HG02588 (cell line): ENCODE measurements at regions not wholly inside any gene's neighbourhood (a gene's known extent, or its start where the extent isn't known, plus 50 kb on each side); places are given as distances from the start of the nearest gene placed in this dataset.

ENCODE experiments used
- ATAC-seq: cut with Tn5 transposase; IDR thresholded peaks from one replicate; pipeline ENCODE4 v1.9.1; 2021; ENCODE audit warnings: mild to moderate bottlenecking, moderate library complexity; ENCODE audit not compliant: unreplicated experiment

GRCh38 chr5:171600741-171601265 lies 181.4 kb downstream of the FGF18 start:
- no peak for ATAC-seq

- peak; percentile 54 for ATAC-seq
Observed at GRCh38 chr5:171601266-171601881, 181.9 kb downstream of the FGF18 start.

- ATAC-seq: no peak
Observed at GRCh38 chr5:171603591-171603990, 182.0 kb upstream of the SMIM23 start.

- no peak for ATAC-seq
Observed at GRCh38 chr5:171604195-171604594, 181.4 kb upstream of the SMIM23 start.

GRCh38 chr5:171606414-171607024 lies 179.1 kb upstream of the SMIM23 start:
- no peak for ATAC-seq

GRCh38 chr5:171607863-171608262 lies 177.8 kb upstream of the SMIM23 start:
- no peak for ATAC-seq

- ATAC-seq: no peak
Observed at GRCh38 chr5:171609806-171610452, 175.7 kb upstream of the SMIM23 start.

GRCh38 chr5:171610686-171611085 lies 174.9 kb upstream of the SMIM23 start:
- no peak for ATAC-seq

GRCh38 chr5:171612749-171613148 lies 172.9 kb upstream of the SMIM23 start:
- ATAC-seq: no peak

- ATAC-seq: no peak
Observed at GRCh38 chr5:171614511-171614910, 171.1 kb upstream of the SMIM23 start.

GRCh38 chr5:171614971-171615653 lies 170.5 kb upstream of the SMIM23 start:
- ATAC-seq: no peak

- ATAC-seq: no peak
Observed at GRCh38 chr5:171615705-171616640, 169.6 kb upstream of the SMIM23 start.

- ATAC-seq: no peak
Observed at GRCh38 chr5:171617266-171617665, 168.4 kb upstream of the SMIM23 start.

GRCh38 chr5:171617817-171618591 lies 167.6 kb upstream of the SMIM23 start:
- no peak for ATAC-seq

GRCh38 chr5:171619196-171619595 lies 166.4 kb upstream of the SMIM23 start:
- no peak for ATAC-seq

- no peak for ATAC-seq
Observed at GRCh38 chr5:171619744-171620143, 165.9 kb upstream of the SMIM23 start.

GRCh38 chr5:171622010-171622409 lies 163.6 kb upstream of the SMIM23 start:
- ATAC-seq: no peak

GRCh38 chr5:171623107-171623506 lies 162.5 kb upstream of the SMIM23 start:
- ATAC-seq: no peak

GRCh38 chr5:171623551-171624097 lies 162.0 kb upstream of the SMIM23 start:
- no peak for ATAC-seq
